ENCODE measurements at regions not wholly inside any gene's neighbourhood (a gene's known extent, or its start where the extent isn't known, plus 50 kb on each side); places are given as distances from the start of the nearest gene placed in this dataset.

GRCh38 chr4:29852537-29852936, 867.6 kb upstream of the PCDH7 start:
- in situ Hi-C loops (cut with HindIII; ENCODE audit: low sequenced_read_pairs): no loop called here
- H3K4me3 ChIP-seq (ENCODE audit: low read depth, low read length): no peak overlapping the region
- no peak for TF ChIP-seq CTCF (IDR thresholded peaks at IDR 0.05; ENCODE audit: low read depth, low read length)
- no peak for DNase-seq (ENCODE audit: low read depth, low spot score)

GRCh38 chr4:29853833-29854232, 866.3 kb upstream of the PCDH7 start:
- TF ChIP-seq CTCF (IDR thresholded peaks at IDR 0.05; ENCODE audit: low read depth, low read length): no peak
- H3K4me3 ChIP-seq (ENCODE audit: low read depth, low read length): no peak overlapping the region
- in situ Hi-C loops (cut with HindIII; ENCODE audit: low sequenced_read_pairs): no loop called here
- no peak for DNase-seq (ENCODE audit: low read depth, low spot score)

GRCh38 chr4:29861307-29861706, 858.9 kb upstream of the PCDH7 start:
- no peak overlapping the region for H3K4me3 ChIP-seq (ENCODE audit: low read depth, low read length)
- DNase-seq (ENCODE audit: low read depth, low spot score): peak; percentile 7
- TF ChIP-seq CTCF (IDR thresholded peaks at IDR 0.05; ENCODE audit: low read depth, low read length): no peak
- in situ Hi-C loops (cut with HindIII; ENCODE audit: low sequenced_read_pairs): no loop called here

- no peak for TF ChIP-seq CTCF (IDR thresholded peaks at IDR 0.05; ENCODE audit: low read depth, low read length)
- H3K4me3 ChIP-seq (ENCODE audit: low read depth, low read length): no peak overlapping the region
- in situ Hi-C loops (cut with HindIII; ENCODE audit: low sequenced_read_pairs): no loop called here
- no peak for DNase-seq (ENCODE audit: low read depth, low spot score)
Measured at GRCh38 chr4:29867412-29867811, 852.8 kb upstream of the PCDH7 start.

GRCh38 chr4:29900336-29900735, 819.8 kb upstream of the PCDH7 start:
- in situ Hi-C loops (cut with HindIII; ENCODE audit: low sequenced_read_pairs): no loop called here
- DNase-seq (ENCODE audit: low read depth, low spot score): no peak
- no peak overlapping the region for H3K4me3 ChIP-seq (ENCODE audit: low read depth, low read length)
- no peak for TF ChIP-seq CTCF (IDR thresholded peaks at IDR 0.05; ENCODE audit: low read depth, low read length)

GRCh38 chr4:29908276-29908675, 811.9 kb upstream of the PCDH7 start:
- DNase-seq (ENCODE audit: low read depth, low spot score): no peak
- in situ Hi-C loops (cut with HindIII; ENCODE audit: low sequenced_read_pairs): no loop called here
- TF ChIP-seq CTCF (IDR thresholded peaks at IDR 0.05; ENCODE audit: low read depth, low read length): no peak
- H3K4me3 ChIP-seq (ENCODE audit: low read depth, low read length): no peak overlapping the region

GRCh38 chr4:29927895-29928294, 792.3 kb upstream of the PCDH7 start:
- in situ Hi-C loops (cut with HindIII; ENCODE audit: low sequenced_read_pairs): no loop called here
- DNase-seq (ENCODE audit: low read depth, low spot score): no peak
- no peak for TF ChIP-seq CTCF (IDR thresholded peaks at IDR 0.05; ENCODE audit: low read depth, low read length)
- H3K4me3 ChIP-seq (ENCODE audit: low read depth, low read length): no peak overlapping the region

Data from astrocyte of the spinal cord (primary cell).